ENCODE measurements at regions not wholly inside any gene's neighbourhood (a gene's known extent, or its start where the extent isn't known, plus 50 kb on each side); places are given as distances from the start of the nearest gene placed in this dataset.
"Not testable (repeated sequence)": the region's sequence is repeated elsewhere in the genome, so short reads cannot be mapped to it uniquely, and the experiment has no call there.

DNA sequence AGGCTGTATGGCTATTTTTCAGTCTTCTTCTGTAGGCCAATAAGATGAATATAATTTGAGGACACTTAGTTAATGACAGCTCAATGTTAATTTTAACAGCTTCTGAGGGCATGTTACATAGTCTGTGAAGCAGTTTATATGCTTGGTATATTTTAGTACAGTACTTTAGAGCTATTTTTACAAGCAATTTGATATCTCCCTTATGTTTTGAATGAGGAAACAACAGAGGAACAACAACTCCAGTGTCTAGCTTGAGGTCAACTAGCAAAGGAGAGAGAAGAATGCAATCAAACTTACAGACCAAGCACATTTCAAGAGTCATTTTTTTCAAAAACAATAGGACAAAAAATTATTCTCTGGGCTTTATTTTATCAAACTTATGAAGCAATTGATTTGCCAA, 469.1 kb upstream of the DCN start:
- in situ Hi-C loops (cut with MboI; ENCODE audit: low sequenced_read_pairs) = no loop called here

GRCh38 chr12:91643763-91644162, 461.1 kb upstream of the DCN start:
- in situ Hi-C loops (cut with MboI; ENCODE audit: low sequenced_read_pairs) = no loop called here

GRCh38 chr12:91640021-91640420, 457.4 kb upstream of the DCN start:
- in situ Hi-C loops (cut with MboI; ENCODE audit: low sequenced_read_pairs) = no loop called here

DNA sequence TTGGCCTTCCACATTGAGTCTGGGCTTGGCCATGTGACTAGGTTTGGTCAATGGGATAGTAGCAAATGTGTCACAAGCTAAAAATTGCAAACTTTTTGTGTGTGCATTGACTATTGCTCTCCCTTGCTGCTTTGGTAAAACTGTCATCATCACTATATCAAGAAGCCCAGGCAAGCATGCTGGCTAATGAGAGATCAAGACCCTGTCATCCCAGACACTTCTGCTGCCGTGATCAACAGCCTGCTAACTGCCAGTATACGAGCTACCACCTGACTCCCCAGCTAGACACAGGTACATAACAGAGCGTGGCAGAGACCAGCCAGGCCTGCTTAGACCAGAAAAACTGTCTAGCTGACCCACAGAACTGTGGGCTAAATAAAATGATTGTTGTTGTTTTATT, 456.7 kb upstream of the DCN start:
- in situ Hi-C loops (cut with MboI; ENCODE audit: low sequenced_read_pairs) = no loop called here

- in situ Hi-C loops (cut with MboI; ENCODE audit: low sequenced_read_pairs) = no loop called here
These were observed 455.4 kb upstream of the DCN start for GRCh38 chr12:91637789-91638624.

- in situ Hi-C loops (cut with MboI; ENCODE audit: low sequenced_read_pairs) = no loop called here
These were observed 454.1 kb upstream of the DCN start for GRCh38 chr12:91636721-91637120.

DNA sequence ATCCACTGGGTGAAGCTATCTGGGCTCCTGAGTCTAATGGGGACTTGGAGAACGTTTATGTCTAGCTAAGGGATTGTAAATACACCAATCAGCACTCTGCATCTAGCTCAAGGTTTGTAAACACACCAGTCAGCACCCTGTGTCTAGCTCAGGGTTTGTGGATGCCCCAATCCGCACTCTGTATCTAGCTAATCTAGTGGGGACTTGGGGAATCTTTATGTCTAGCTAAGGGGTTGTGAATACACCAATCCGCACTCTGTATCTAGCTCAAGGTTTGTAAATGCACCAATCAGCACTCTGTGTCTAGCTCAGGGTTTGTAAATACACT, 451.7 kb upstream of the DCN start:
- in situ Hi-C loops (cut with MboI; ENCODE audit: low sequenced_read_pairs) = not testable (repeated sequence)

DNA sequence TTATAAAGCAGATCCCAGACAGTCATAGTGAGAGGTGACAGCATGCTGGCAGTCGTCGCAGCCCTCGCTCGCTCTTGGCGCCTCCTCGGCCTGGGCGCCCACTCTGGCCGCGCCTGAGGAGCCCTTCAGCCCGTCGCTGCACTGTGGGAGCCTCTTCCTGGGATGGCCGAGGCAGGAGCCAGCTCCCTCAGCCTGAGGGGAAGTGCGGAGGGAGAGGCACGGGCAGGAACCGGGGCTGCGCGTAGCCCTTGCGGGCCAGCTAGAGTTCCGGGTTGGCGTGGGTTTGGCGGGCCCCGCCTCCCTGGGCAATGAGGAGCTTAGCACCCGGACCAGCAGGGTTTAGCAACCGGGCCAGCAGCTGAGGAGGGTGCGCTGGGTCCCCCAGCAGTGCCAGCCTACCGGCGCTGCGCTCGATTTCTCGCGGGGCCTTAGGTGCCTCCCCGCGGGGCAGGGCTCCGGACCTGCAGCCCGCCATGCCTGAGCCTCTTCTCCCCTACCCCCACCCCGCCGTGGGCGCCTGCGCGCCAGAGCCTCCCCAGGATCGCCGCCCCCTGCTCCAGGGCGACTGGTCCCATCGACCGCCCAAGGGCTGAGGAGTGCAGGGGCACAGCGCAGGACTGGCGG, 451.2 kb upstream of the DCN start:
- in situ Hi-C loops (cut with MboI; ENCODE audit: low sequenced_read_pairs) = no loop called here

GRCh38 chr12:91633206-91633605, 450.6 kb upstream of the DCN start:
- in situ Hi-C loops (cut with MboI; ENCODE audit: low sequenced_read_pairs) = no loop called here

DNA sequence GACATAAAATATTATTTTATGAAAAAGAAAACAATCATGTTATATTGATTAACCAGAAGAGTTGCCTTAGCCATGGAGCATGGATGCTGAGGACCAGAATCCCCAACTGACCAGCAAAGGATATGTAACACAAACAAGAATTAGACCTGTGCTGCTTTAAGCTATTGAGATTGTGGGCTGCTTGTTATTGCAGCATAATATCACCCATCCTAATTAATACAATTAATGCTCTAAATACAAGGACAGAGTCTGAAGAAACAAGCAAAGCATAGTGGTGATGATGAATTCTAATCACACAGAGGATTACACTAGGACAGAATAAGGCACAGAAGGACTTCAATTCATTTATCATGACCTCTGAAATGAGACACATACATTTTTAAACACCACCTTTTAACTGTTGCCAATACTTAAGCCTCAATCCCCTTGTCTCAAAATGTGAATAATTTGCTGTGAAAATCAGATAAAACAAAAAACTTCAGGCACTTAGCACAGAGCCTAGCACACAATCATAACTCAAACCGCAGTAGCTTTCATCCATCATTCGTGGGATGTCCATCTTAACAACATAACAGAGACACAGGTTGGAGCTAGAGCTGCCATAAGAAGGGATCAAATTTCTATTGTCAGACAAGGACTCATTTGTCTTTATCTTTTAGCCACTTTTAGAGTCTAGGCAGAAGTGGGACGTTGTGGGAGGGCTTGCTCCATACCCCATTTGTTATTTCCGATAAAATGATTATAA, 449.6 kb upstream of the DCN start:
- in situ Hi-C loops (cut with MboI; ENCODE audit: low sequenced_read_pairs) = no loop called here

DNA sequence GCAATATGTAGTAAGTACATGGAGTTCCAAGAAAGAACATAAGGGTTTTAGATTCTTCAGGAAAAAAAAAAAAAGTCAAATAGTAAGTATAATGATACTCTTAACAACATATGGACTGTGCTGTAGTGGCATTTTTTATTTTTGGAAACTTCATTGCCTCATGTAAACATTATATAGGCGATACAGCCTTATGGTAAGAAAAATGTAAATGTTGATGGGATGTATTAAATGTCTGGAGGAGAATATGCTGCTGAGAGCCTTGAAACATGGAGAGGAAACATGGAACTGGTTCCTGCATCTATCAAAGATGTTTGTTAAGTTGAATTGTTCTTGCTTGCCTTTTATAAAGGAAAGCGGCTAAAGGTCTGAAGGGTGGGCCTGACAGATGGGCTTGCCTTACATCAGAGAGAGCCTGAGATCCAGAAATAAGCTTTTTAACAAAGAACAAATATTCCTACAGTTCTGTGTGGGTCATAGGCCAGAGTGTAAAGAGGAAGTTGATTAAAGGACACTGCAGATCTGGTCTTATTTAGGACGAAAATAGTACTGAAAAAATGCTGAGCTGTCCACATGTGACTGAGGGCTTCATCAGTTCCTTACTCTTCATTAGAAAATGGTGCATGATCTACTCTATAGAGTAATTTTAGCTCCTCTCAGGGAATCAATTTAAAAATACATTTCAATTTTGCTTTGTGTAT, 448.1 kb upstream of the DCN start:
- in situ Hi-C loops (cut with MboI; ENCODE audit: low sequenced_read_pairs) = no loop called here

DNA sequence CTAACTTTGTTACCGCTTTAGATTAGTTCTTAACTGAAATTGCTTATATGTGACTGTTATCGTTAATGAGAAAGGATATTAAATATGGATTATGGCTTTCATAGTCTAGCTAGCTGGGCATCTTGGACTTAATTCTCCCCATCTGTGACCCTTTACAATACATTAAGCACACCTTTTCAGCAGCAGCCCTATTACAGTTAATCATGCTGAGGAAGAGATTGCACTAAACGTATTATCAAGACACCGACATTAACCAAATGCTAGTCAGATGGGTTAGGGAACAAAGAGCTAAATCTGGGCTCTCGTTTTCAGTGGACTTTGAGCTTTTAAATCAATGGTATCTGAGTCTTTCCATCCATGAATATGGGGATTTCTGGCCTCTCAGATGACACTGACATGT, 447.5 kb upstream of the DCN start:
- in situ Hi-C loops (cut with MboI; ENCODE audit: low sequenced_read_pairs) = no loop called here

- in situ Hi-C loops (cut with MboI; ENCODE audit: low sequenced_read_pairs) = no loop called here
These were observed 446.8 kb upstream of the DCN start for GRCh38 chr12:91629440-91629839.

DNA sequence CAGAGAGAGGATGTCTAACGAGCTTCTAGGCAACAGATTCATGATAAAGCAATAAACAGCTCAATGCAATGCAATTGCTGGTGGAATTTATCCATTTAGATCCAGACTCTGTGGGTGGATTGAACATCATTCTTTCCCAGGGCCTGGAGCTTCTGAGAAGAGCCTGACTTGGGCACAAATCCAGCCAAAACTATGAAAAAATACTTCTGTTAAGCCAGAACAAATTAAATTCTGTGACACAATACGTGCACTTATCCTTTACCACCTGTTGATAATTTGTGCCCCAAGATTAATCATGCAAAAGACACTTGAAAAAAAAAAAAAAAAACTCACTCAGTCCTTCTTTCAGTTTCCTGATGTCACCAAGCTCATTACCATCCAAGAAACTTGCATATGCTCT, 446.0 kb upstream of the DCN start:
- in situ Hi-C loops (cut with MboI; ENCODE audit: low sequenced_read_pairs) = no loop called here

DNA sequence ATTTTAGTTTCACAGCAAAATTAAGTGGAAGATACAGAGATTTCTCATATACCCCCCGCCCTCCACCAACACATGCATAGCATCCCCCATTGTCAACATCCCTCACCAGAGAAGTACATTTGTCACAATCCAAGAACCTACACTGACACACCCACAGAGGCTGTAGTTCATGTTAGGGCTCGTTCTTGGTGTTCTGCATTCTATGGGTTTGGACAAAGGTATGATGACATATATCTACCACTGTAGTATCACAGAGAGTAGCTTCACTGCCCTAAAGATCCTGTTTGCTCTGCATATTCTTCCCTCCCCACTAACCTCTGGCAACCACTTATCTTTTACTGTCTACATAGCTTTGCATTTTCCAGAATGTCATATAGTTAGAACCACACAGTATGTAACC, 444.6 kb upstream of the DCN start:
- in situ Hi-C loops (cut with MboI; ENCODE audit: low sequenced_read_pairs) = no loop called here

- in situ Hi-C loops (cut with MboI; ENCODE audit: low sequenced_read_pairs) = no loop called here
These were observed 440.4 kb upstream of the DCN start for GRCh38 chr12:91622981-91623380.

GRCh38 chr12:91622037-91622436, 439.4 kb upstream of the DCN start:
- in situ Hi-C loops (cut with MboI; ENCODE audit: low sequenced_read_pairs) = no loop called here

DNA sequence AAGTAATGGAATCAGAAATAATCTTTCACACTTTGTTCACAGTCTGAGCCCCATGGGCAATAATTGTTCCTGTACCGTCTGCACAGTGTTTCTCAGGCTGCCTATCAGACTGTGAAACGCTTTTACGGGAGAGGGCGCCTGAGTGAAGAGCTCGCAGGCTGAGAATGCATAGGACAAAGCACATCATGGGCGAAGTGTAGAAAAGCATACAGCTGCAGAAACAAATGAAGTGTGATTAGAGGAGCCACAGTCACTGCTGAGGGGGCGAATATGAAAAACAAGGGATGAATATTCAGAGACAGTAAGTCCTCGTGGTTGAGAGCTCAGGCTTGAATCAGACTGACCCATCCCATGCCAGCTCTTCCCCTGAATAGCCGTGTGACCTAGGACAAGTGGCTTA, 438.4 kb upstream of the DCN start:
- in situ Hi-C loops (cut with MboI; ENCODE audit: low sequenced_read_pairs) = no loop called here

DNA sequence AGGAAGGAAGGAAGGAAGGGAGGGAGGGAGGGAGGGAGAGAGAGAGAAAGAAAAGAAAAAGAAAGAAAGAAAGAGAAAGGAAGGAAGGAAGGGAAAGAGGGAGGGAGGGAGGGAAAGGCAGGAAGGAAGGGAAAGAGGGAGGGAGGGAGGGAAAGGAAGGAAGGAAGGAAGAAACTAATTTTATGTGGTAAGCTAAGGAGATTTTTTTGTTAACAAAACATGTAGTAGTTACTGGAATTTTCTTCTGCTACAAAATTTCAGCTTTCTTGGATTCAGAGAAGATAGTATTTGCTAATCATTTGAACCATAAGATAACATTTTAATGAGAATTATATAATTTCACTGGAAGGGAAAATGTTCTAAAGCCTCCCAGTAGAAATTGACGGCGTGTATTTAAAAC, 437.8 kb upstream of the DCN start:
- in situ Hi-C loops (cut with MboI; ENCODE audit: low sequenced_read_pairs) = no loop called here

DNA sequence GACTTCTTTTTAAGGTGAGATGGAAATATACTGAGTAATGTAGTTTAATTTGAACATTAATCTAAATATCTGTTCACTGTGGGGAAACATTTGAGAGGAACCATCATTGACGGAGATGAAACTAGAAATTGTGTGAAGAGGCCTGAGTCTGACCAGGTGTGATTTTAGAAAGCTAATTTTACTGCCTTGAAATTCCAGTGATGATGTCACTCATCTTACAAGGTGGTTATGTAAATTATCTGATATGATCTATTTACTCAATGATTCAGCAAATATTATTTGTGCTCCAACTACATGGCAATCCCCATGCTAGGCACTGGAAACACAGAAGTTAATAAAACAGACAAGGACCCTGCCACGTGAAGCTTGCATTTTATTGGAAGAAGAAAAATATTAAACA, 435.7 kb upstream of the DCN start:
- in situ Hi-C loops (cut with MboI; ENCODE audit: low sequenced_read_pairs) = no loop called here

- in situ Hi-C loops (cut with MboI; ENCODE audit: low sequenced_read_pairs) = no loop called here
These were observed 435.2 kb upstream of the DCN start for GRCh38 chr12:91617818-91618217.

- in situ Hi-C loops (cut with MboI; ENCODE audit: low sequenced_read_pairs) = no loop called here
These were observed 433.8 kb upstream of the DCN start for GRCh38 chr12:91616416-91616815.
